CD14-positive monocyte (primary cell): ENCODE measurements at regions not wholly inside any gene's neighbourhood (a gene's known extent, or its start where the extent isn't known, plus 50 kb on each side); places are given as distances from the start of the nearest gene placed in this dataset.

Experiments
- DNase-seq, 3 donors: peaks; one replicate each; pipeline ENCODE4 v3.0.0-alpha.2; 2011 to 2022
- H2AFZ ChIP-seq: 2 replicates; pipeline ENCODE4 v1.6.0; 2012; ENCODE audit warnings: mild to moderate bottlenecking, low read depth, low read length, inconsistent platforms; ENCODE audit not compliant: insufficient read depth, poor library complexity, severe bottlenecking
- H3K27ac ChIP-seq, 2 donors: 1 replicate in 1 of 2; 2 replicates in 1 of 2; pipeline ENCODE4 v1.5.1; 2012 to 2013; ENCODE audit warnings: low read length in 2 of 2, control low read depth in 1 of 2, inconsistent platforms in 1 of 2, low read depth in 1 of 2, mild to moderate bottlenecking in 1 of 2
- H3K27me3 ChIP-seq, 2 donors: one replicate each; pipeline versions ENCODE4 v1.6.0 to v1.6.1; 2011 to 2013; ENCODE audit warnings: low read length in 2 of 2; ENCODE audit not compliant: control insufficient read depth in 2 of 2, insufficient read depth in 2 of 2
- H3K36me3 ChIP-seq, 2 donors: replicated peaks in 1 of 2; 1 replicate in 1 of 2; 2 replicates in 1 of 2; pipeline versions ENCODE4 v1.5.1 to v1.6.1; 2012 to 2013; ENCODE audit warnings: low read length in 2 of 2, control low read depth in 1 of 2, inconsistent platforms in 1 of 2, mild to moderate bottlenecking in 1 of 2; ENCODE audit not compliant: insufficient read depth in 2 of 2, control insufficient read depth in 1 of 2
- H3K4me1 ChIP-seq, 2 donors: 1 replicate in 1 of 2; 2 replicates in 1 of 2; pipeline versions ENCODE4 v1.5.1 to v1.6.1; 2012 to 2013; ENCODE audit warnings: low read length in 2 of 2, control low read depth in 1 of 2, inconsistent platforms in 1 of 2, mild to moderate bottlenecking in 1 of 2, moderate library complexity in 1 of 2; ENCODE audit not compliant: insufficient read depth in 2 of 2, control insufficient read depth in 1 of 2
- H3K4me2 ChIP-seq: replicated peaks from 2 replicates; pipeline ENCODE3; 2012; ENCODE audit warnings: low read length, moderate library complexity, mild to moderate bottlenecking; ENCODE audit not compliant: poor library complexity, severe bottlenecking; ENCODE audit errors: extremely low read depth
- H3K4me3 ChIP-seq, 3 experiments: fragments of 200-600 bp in 1 of 3; sonication (generic) in 1 of 3; replicated peaks in 1 of 3; 1 replicate in 2 of 3; 2 replicates in 1 of 3; pipeline ENCODE4 v1.5.1; 2011 to 2013; ENCODE audit warnings: low read length in 3 of 3, mild to moderate bottlenecking in 3 of 3, control low read depth in 2 of 3, low read depth in 2 of 3, inconsistent platforms in 1 of 3, moderate library complexity in 1 of 3
- H3K79me2 ChIP-seq: 2 replicates; pipeline ENCODE4 v1.6.0; 2012; ENCODE audit warnings: mild to moderate bottlenecking, control low read depth, inconsistent platforms, low read length, moderate library complexity; ENCODE audit not compliant: insufficient read depth
- H3K9ac ChIP-seq: 2 replicates; pipeline ENCODE4 v1.6.0; 2017; ENCODE audit warnings: low read length, mild to moderate bottlenecking; ENCODE audit not compliant: insufficient read depth, poor library complexity, severe bottlenecking
- H3K9me3 ChIP-seq, 2 donors: replicated peaks in 1 of 2; 1 replicate in 1 of 2; 2 replicates in 1 of 2; pipeline versions ENCODE4 v1.5.1 to v1.6.1; 2012 to 2013; ENCODE audit warnings: low read length in 2 of 2, control low read depth in 1 of 2; ENCODE audit not compliant: control insufficient read depth in 1 of 2, insufficient read depth in 1 of 2
- H4K20me1 ChIP-seq: 2 replicates; pipeline ENCODE4 v1.6.0; 2012; ENCODE audit warnings: mild to moderate bottlenecking, low read length, control low read depth, moderate library complexity; ENCODE audit not compliant: insufficient read depth
- H3K27ac Mint-ChIP-seq, 7 donors: one replicate each; pipeline ENCODE4 v1.8.0; 2020; ENCODE audit warnings: mild to moderate bottlenecking in 7 of 7, mixed read lengths in 7 of 7, moderate library complexity in 6 of 7, inconsistent platforms in 2 of 7
- H3K27me3 Mint-ChIP-seq, 3 donors: one replicate each; pipeline ENCODE4 v1.8.0; 2021 to 2022; ENCODE audit warnings: low read depth in 3 of 3, mild to moderate bottlenecking in 3 of 3, mixed read lengths in 3 of 3, moderate library complexity in 3 of 3, inconsistent platforms in 1 of 3
- H3K36me3 Mint-ChIP-seq, 2 donors: one replicate each; pipeline ENCODE4 v1.8.0; 2020; ENCODE audit warnings: mixed read lengths in 2 of 2, inconsistent platforms in 1 of 2, mild to moderate bottlenecking in 1 of 2
- H3K4me1 Mint-ChIP-seq: one replicate; pipeline ENCODE4 v1.8.0; 2020; ENCODE audit warnings: mild to moderate bottlenecking, mixed read lengths
- H3K4me3 Mint-ChIP-seq, 2 donors: one replicate each; pipeline ENCODE4 v1.8.0; 2020; ENCODE audit warnings: mild to moderate bottlenecking in 2 of 2, mixed read lengths in 2 of 2, moderate library complexity in 1 of 2
- H3K9me3 Mint-ChIP-seq, 7 donors: one replicate each; pipeline ENCODE4 v1.8.0; 2020 to 2022; ENCODE audit warnings: mixed read lengths in 7 of 7, mild to moderate bottlenecking in 6 of 7, moderate library complexity in 6 of 7, inconsistent platforms in 2 of 7
- WGBS: methylation state at CpG from one replicate; pipeline ENCODE4 v1.1.5; 2013; ENCODE audit warnings: missing lambda C conversion rate; ENCODE audit not compliant: insufficient coverage; 5-methylcytosine and 5-hydroxymethylcytosine counted together
- intact Hi-C, 2 donors: fragments of 100-400 bp; cut with micrococcal nuclease; formaldehyde crosslinking; loops; one replicate each; pipeline versions ENCODE4 v1.15.0 to v1.15.1; 2023
- TF ChIP-seq, protein P1 (sequence below): fragments of 200-600 bp; IDR thresholded peaks from one replicate; pipeline ENCODE4 v1.8.0; 2022; ENCODE audit warnings: antibody characterized with exemption, mild to moderate bottlenecking

- Histone ChIP-seq H3K36me3 (no peaks in the 10 kb centered on the region), H3K4me3 (no peak overlapping the region), H3K27ac (no peak overlapping the region), H3K9me3 (no peaks in the 10 kb centered on the region), H3K4me2 (no peak overlapping the region), H3K27me3 (no peaks in the 10 kb centered on the region), H4K20me1 (no peaks in the 10 kb centered on the region), H2AFZ (no peak overlapping the region), H3K79me2 (no peaks in the 10 kb centered on the region), H3K9ac (no peak overlapping the region), H3K4me1 (no peaks in the 10 kb centered on the region)
- Mint-ChIP-seq H3K9me3 (peaks cover 0 to 5% (median 0%) of the 10 kb centered on the region in 7 donors), H3K4me3 (no peak overlapping the region), H3K36me3 (no peaks in the 10 kb centered on the region), H3K27me3 (peaks cover 0 to 2% (median 0%) of the 10 kb centered on the region in 3 donors), H3K4me1 (no peaks in the 10 kb centered on the region), H3K27ac (no peak overlapping the region)
- whole genome bisulfite sequencing = no CpG with 5 or more reads among the region's 1 CpG
- intact Hi-C loops = no loop called here
- TF ChIP-seq, protein P1, sequence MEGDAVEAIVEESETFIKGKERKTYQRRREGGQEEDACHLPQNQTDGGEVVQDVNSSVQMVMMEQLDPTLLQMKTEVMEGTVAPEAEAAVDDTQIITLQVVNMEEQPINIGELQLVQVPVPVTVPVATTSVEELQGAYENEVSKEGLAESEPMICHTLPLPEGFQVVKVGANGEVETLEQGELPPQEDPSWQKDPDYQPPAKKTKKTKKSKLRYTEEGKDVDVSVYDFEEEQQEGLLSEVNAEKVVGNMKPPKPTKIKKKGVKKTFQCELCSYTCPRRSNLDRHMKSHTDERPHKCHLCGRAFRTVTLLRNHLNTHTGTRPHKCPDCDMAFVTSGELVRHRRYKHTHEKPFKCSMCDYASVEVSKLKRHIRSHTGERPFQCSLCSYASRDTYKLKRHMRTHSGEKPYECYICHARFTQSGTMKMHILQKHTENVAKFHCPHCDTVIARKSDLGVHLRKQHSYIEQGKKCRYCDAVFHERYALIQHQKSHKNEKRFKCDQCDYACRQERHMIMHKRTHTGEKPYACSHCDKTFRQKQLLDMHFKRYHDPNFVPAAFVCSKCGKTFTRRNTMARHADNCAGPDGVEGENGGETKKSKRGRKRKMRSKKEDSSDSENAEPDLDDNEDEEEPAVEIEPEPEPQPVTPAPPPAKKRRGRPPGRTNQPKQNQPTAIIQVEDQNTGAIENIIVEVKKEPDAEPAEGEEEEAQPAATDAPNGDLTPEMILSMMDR = no peak
- DNase-seq = no peak
These were observed 276.4 kb downstream of the TMEM167A start for GRCh38 chr5:82800826-82801225.

DNA sequence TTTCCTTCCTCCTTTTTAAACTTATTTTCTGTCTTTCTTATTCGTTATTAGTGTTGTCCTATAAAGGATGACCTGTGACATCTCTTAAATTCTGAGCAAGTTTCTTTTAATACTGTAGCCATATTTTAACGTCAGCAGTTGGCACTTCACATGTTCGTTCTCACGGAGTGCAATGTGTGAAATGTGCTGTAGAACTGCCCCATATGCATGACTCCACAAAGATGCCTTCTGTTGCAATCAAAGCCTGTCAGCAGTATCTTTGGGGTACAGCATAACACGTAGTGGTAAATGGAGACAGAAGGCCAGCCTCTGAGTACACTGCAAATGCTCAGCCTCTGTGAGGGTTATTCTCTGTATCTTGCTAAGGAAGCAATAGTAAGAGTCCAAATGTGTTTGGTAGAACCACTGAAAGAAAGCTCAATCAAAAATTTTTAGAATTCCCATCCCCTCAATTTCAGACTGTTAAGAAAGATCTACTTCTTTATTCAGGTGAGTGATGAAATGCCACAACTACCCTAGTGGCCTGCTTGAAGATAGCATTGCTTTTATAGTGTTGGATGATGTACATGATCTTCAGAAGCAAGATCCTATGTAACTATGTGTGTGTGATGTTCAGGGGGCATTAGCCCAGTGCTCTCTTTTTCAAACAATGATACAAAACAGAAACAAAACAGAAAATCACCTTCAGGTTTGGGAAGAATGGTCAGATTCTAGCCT lies 277.7 kb downstream of the TMEM167A start:
- H3K36me3 Mint-ChIP-seq = no peaks in the 10 kb centered on the region
- intact Hi-C loops = no loop called here
- no peaks in the 10 kb centered on the region for H3K79me2 ChIP-seq
- DNase-seq = no peak
- H3K36me3 ChIP-seq = no peaks in the 10 kb centered on the region
- WGBS = 100% methylated on average over 3 of the region's 5 CpGs
- H2AFZ ChIP-seq = peak overlapping the region; percentile 27
- no peaks in the 10 kb centered on the region for H3K4me1 ChIP-seq
- peaks cover 0 to 2% (median 0%) of the 10 kb centered on the region in 3 donors for H3K27me3 Mint-ChIP-seq
- no peaks in the 10 kb centered on the region for H4K20me1 ChIP-seq
- no peak overlapping the region for H3K4me2 ChIP-seq
- H3K27me3 ChIP-seq = no peaks in the 10 kb centered on the region
- H3K4me1 Mint-ChIP-seq = no peaks in the 10 kb centered on the region
- no peak overlapping the region for H3K9ac ChIP-seq
- H3K27ac ChIP-seq = no peak overlapping the region
- H3K9me3 ChIP-seq = no peaks in the 10 kb centered on the region
- H3K9me3 Mint-ChIP-seq = peaks cover 0 to 5% (median 0%) of the 10 kb centered on the region in 7 donors
- TF ChIP-seq, protein P1 = no peak
- H3K27ac Mint-ChIP-seq = no peak overlapping the region
- H3K4me3 Mint-ChIP-seq = no peak overlapping the region
- no peak overlapping the region for H3K4me3 ChIP-seq
